ENCODE measurements at regions not wholly inside any gene's neighbourhood (a gene's known extent, or its start where the extent isn't known, plus 50 kb on each side); places are given as distances from the start of the nearest gene placed in this dataset.

GRCh38 chr6:74677463-74677862 is 528.4 kb downstream of the COL12A1 start:
- no peak for TF ChIP-seq CTCF (IDR thresholded peaks at IDR 0.05)
- TF ChIP-seq EP300 (IDR thresholded peaks at IDR 0.05) = no peak

Measured in stomach (tissue), 4 donors.